ENCODE measurements at regions not wholly inside any gene's neighbourhood (a gene's known extent, or its start where the extent isn't known, plus 50 kb on each side); places are given as distances from the start of the nearest gene placed in this dataset.

- TF ChIP-seq CTCF (IDR thresholded peaks at IDR 0.05 in 2 of 3, conservative IDR thresholded peaks at IDR 0.05 in 1 of 3; ENCODE audit: borderline replicate concordance in 1 of 3, insufficient read depth in 1 of 3, low read depth in 2 of 3, low read length in 2 of 3) (no peak), ATF3 (IDR thresholded peaks at IDR 0.05) (no peak), POLR2A (IDR thresholded peaks at IDR 0.05; ENCODE audit: borderline replicate concordance, extremely low read depth, insufficient read depth, insufficient read length) (no peak), MAX (IDR thresholded peaks at IDR 0.05) (no peak), SP1 (IDR thresholded peaks at IDR 0.05; ENCODE audit: low read depth) (no peak), EZH2 (IDR thresholded peaks at IDR 0.05) (no peak), POLR2AphosphoS5 (IDR thresholded peaks at IDR 0.05; ENCODE audit: low read depth, low read length) (no peak), REST (IDR thresholded peaks at IDR 0.05; ENCODE audit: low read depth) (no peak)
Measured at GRCh38 chr13:105112561-105112960, 1422.9 kb downstream of the EFNB2 start.

All from HCT116 (cell line).